Adrenal gland (tissue), 5 donors: ENCODE measurements at regions not wholly inside any gene's neighbourhood (a gene's known extent, or its start where the extent isn't known, plus 50 kb on each side); places are given as distances from the start of the nearest gene placed in this dataset.

Source experiments
- POLR2A ChIP-seq, 2 donors: fragments of 450-650 bp; IDR thresholded peaks; one replicate each; pipeline ENCODE4 v1.6.1; 2017; ENCODE audit warnings: antibody characterized with exemption in 2 of 2, mild to moderate bottlenecking in 2 of 2, moderate library complexity in 1 of 2
- TF ChIP-seq, protein P1 (sequence below), 6 experiments: fragments of 450-650 bp in 4 of 6; fragments of 200-600 bp in 2 of 6; sonication (generic) in 1 of 6; IDR thresholded peaks; 1 replicate in 5 of 6; 2 replicates in 1 of 6; pipeline versions ENCODE4 v1.5.1 to v1.8.0; 2016 to 2021; ENCODE audit warnings: antibody characterized with exemption in 6 of 6, mild to moderate bottlenecking in 2 of 6, moderate library complexity in 1 of 6
- donor health status: DM: no; HTN: no; CAD: no.

DNA sequence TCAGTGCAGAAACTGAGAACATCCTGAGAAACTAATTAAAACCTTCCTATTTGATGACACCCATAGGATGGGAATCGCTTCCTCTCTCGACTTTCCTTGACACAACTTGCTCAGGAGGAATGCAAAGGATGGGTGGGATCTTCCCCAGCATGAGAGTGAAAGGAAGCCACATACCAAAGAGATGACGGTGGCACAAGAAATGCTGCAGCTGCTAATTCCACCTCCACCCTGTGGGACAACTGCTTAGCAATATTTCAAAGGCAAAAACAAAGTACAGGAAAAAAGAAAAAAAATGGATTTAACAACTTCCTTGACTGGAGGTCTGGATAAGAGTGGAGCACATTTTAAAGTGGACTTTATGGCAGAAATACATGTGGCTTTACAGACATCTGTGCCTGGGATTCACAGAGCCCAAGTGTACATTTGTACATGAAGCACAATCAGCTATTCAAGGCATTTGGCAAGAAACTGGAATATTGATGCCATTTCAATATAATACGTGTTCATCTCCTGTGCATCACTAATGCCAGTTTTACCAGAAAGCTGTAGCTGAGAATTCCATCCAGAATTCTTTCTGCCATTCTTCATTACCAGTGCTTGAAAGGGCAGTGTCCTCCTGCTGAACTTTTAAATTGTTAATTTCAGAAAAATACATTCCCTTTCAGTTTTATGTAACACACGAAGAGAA lies 359.2 kb upstream of the ACTBL2 start:
- TF ChIP-seq, protein P1, sequence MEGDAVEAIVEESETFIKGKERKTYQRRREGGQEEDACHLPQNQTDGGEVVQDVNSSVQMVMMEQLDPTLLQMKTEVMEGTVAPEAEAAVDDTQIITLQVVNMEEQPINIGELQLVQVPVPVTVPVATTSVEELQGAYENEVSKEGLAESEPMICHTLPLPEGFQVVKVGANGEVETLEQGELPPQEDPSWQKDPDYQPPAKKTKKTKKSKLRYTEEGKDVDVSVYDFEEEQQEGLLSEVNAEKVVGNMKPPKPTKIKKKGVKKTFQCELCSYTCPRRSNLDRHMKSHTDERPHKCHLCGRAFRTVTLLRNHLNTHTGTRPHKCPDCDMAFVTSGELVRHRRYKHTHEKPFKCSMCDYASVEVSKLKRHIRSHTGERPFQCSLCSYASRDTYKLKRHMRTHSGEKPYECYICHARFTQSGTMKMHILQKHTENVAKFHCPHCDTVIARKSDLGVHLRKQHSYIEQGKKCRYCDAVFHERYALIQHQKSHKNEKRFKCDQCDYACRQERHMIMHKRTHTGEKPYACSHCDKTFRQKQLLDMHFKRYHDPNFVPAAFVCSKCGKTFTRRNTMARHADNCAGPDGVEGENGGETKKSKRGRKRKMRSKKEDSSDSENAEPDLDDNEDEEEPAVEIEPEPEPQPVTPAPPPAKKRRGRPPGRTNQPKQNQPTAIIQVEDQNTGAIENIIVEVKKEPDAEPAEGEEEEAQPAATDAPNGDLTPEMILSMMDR (IDR thresholded peaks at IDR 0.05) = no peak
- TF ChIP-seq POLR2A (IDR thresholded peaks at IDR 0.05) = no peak
